ENCODE measurements at regions not wholly inside any gene's neighbourhood (a gene's known extent, or its start where the extent isn't known, plus 50 kb on each side); places are given as distances from the start of the nearest gene placed in this dataset.

DNA sequence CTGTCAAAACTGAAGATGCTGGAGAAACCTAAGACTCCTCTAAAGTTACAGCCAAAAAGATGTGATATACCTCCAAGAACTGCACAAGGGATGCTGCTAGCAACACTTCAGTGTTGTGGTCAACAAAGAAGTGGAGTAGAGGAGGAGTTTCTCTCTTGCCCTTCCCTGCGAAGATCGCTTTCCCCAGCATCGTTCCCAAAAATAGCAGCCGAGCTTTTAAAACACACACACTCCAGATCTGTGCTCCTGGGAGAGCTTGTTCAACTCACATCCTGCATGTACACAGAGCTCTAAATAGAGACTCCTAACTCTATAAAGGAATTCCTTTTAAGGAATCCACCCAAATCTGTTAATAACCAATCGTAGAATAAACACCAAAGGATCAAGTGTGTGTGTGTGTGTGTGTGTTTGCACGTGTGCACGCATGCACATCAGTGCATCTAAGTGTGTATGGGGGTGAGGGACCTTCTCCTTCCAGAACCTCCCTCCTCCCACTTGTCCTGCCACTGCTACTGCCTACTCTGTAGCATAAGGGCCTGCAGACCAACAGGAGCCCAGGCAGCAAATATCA is 58.5 kb downstream of the PSMG1 start:
- DNase-seq: no peak

DNA sequence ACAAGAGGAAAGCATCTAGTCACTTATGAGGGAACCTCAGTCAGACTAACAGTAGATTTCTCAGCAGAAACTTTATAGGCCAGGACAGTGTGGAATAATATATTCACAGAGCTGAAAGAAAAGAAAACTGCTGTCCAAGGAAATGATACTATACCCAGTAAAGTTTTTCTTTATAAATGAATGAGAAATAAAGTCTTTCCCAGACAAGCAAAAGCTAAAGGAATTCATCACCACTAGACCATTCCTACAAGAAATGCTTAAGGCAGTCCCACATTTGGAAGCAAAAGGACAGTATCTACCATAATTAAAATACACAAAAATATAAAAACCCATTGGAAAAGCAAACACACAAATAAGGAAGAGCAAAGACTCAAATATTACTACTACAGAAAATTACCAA is 59.9 kb downstream of the PSMG1 start:
- no peak for DNase-seq

DNA sequence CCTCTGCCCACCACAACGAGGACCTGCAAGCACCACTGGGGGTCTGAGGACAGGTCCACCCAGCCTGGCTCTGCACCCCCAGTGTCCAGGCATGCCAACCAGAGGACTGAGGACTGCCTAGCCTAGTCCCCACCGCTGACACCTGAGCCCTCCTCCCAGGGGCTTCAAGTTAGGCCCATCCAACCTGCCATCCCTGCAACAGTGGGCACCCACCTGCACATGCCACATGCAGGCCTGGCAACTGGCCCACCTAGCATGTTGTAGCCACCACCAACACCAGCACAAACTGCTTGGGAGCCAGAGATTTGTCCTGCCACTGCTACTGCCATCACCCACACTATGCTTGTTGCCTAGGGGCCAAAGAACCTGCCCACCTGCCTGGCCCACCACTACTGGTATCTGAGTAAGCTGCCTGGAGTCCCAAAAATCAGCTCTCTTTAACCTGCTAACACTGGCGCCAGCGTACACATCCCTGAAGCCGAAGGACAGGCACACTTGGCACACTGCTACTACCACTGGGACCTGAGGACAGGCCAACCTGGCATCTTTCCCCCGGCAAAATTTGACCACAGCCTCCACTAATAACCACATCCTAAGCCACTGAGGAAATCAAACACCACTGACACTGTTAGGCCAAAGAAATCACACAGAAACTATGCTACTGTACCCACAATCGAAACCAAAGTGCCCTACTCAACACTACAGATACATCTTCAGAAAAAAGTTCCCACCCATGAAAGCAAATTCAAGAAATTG is 61.5 kb downstream of the PSMG1 start:
- DNase-seq: no peak

DNA sequence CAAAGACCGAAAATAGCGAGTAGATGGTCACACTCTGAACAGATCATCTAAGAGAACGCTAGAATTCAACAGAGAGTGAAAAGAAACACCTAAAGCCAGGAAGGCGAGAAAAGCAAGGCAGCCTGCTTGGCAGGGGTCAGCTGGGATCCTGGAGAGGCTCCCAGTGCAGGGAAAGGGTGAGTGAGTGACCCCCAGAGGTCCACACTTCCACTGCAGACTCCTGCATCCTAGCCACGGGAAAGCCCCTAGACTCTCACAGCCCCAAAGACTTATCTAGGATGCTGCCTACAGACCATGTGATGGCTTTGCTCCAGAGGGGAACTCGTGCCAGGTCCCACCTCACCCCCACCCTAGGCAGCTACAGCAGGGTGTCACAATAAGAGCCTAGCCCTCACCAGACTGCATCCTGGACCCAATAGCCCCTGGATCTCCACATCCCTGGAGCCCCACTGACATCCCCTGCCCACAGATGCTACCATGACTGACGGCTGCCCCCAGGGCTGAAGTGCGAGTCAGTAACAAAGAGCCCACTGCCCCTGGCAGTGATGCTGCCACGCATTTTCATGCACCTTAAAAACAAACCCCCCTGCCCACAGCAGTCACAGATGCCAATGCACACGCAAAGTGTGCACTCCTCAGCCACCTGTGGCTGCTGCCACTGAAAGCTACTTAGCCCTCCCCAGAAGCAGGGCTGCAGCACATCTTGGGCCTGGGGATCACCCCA is 62.2 kb downstream of the PSMG1 start:
- no peak for DNase-seq

DNA sequence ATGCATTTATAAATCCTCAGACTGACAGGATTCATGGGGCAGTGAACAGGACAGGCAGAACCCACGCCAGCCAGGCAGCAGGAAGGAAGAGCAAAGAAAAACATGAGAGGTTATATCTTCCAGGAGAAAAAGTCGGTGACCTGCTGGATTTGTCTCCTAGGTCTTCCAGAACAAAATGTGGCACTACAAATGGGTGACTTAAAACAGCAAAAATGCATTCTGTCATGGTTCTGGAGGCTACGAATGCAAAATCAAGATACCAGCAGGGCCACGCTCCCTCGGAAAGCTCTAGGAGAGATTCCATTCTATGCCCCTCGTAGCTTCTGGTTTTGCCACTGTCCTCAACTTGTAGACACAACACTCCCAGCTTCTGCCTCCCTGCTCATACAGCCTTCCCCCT is 63.4 kb downstream of the PSMG1 start:
- DNase-seq: no peak

DNA sequence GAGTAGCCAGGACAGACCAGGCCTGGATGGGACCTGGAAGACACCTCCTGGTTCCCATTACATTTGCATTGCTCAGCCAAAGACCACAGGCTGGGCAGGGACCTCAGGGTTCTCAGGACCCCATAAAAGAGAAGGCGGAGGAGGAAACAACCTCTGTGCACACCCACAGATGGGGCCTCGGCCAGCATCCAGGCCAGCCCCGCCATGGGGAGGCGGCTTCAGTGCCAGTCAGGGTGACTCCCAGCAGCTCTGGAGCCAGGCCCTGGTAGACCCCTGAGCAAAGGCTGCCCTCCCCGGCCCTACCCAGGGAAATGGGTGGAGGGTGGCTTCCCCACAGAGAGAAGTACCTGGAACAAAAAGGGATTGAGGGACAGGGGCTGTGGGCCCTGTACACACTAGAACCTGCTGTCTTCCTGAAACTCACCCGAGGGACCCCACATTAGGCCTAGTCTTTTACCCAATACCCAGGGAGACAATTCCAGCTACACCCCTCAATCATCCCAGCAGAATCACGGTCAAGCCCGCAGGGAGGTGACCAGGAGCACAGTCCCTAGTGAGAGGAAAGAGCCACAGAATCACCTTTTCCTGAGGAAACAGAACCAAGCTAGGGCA is 64.5 kb downstream of the PSMG1 start:
- no peak for DNase-seq

DNA sequence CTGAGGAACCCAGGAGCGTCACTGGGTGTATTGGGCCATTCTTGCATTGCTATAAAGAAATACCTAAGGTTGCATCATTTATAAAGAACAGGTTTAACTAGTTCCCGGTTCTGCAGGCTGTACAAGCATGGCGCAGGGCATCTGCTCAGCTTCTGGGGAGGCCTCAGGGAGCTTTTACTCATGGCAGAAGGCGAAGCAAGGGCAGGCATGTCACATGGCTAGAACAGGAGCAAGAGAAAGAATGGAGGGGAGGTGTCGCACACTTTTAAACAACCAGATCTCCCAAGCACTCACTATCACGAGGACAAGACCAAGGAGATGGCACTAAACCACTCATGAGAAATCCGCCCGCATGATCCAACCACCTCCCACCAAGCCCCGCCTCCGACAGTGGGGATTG is 65.2 kb downstream of the PSMG1 start:
- no peak for DNase-seq

DNA sequence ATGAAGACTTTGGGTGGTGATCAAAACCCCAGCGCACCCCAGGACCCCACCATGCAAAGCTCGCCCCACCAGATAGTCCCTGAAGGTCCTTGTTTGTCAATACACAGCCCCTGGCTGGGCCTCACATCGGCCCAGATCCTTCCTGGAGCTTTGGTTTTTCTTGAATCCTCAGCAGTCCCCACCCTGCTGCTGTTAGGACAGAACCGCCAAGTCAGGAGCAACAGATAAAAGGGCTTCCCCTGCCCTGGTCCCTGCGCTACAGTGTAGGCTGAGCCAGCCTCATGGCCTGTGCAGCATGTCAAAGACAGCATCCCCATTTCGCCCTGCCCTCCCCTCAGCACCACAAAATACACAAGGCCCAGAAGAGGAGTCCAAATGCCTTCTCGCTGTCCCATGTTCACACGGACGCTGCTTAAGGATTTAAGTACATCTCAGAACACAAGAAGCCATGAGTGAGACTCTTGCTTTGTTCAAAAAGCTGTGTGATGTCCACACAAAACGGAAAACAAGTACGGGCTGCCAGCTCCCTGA is 65.7 kb downstream of the PSMG1 start:
- DNase-seq: no peak

DNA sequence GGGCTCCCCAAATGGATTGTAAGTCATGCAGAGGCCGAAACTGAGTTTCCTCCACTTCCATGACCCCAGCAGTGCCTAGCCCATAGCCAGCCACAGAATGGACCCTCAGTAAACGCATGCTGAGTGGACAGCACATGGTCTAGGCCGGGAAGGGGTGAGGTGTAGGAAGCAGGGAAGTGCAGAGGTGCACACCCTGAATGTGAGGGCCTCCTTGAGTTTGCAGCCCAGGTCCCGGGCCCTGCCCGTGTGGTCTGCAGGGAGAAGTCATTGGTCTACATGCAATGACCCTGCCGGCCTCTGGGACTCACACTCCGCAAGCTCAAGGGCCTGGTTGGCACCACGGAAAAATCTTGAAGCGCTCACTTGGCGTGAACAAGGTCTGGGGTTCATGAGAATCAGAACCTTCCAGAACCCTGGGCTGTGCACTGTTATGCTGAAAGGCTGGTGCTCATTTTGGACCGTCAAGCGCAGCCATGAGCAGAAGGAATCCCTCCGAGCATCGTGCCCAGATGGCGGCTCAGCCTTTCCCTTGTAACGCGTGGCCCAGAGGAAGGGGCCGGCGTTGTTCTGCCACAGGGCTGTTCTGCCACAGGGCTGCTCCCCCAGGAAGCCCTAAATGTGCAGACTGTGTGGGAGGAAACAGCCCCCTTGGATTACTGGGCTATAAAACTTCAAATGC is 66.4 kb downstream of the PSMG1 start:
- DNase-seq: no peak

DNA sequence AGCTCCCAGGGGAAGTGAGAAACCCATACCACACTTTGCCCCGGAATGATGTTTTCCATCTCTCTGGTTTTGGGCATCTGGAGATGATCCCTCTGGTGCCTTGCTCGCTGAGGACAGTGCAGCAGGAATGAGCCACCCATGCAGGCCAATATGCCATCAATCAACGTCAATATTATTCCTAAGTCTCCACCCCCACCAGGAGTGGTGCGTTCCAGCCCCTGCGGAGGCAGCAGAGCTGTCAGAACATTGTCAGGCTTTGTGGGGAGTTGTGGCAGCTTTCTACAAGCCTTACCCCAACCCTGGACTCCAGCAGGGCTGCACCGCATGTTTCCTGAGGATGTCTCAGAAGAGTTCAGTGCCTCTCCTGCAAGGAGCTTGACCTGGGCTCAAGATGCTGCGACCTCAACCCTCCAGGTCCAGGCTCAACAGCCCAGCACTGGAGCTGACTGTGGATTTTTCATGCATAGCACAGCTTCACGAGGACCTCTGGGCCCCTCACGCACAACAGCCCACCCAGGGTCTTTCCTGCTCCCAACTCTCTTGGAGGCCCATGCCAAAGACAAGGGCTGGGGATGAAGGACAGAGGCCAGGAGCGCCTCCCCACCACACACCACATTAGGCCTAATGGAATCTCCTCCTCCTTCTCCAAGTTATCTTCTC is 67.5 kb downstream of the PSMG1 start:
- no peak for DNase-seq

DNA sequence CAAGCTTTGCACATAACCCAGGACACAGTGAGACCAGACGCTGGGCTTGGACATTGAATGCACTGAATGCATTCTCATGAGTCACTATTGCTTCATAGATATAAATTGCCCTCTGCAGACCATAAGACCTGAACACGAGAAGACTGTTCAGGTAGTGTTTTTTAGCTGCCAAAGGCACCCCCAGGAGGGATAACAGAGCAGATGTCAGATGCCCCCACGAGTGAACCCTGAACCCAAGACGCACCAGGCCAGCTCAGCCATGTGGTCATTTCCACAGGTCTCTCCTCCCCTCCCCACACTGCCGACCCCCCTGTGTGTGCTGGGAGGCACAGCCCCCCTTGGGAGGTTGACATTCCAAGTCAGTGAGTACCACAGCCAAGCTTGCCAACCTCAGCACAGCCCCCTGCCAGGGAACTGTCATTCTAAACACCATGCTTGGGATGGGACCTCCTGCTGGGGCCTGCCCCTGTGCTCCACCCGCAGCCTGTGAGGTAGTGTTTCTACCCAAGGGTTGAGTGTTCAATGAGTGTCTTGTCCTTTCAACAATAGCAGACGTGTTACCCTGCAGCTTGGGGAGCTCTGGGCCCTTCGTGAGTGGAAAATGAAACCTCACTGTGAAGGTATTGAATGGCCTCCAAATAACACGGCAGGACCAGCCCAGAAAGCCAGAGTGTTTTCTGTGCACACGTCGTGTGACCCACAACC is 68.2 kb downstream of the PSMG1 start:
- DNase-seq: no peak

DNA sequence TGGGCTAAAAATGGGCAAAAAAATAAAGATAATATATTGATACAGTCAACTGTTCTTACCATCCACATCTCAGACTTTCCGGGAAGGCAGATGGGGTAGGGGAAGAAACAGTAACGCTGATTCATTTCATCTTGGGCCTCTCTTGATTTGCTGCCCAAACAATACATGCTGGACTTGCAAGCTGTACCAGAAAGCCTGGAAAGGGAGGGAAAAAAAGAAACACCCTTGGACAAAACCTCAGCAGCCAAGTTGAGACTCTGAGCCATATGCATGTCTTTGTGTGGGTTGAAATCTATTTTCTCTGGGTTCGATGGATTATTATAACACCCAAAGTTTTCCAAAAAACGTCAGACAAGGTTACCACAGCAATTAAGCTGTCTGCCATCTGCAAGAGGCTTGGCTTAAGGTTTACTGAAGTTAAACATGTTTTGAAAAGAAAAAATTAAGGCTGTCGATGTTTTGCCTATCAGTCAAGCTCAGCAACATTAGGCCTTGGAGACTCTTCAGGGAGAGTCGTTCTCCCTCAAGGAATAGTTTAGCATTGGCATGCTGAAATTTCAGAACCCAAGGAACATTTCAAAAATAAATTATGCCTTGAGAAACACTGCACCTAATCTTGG is 71.2 kb downstream of the PSMG1 start:
- DNase-seq: no peak

DNA sequence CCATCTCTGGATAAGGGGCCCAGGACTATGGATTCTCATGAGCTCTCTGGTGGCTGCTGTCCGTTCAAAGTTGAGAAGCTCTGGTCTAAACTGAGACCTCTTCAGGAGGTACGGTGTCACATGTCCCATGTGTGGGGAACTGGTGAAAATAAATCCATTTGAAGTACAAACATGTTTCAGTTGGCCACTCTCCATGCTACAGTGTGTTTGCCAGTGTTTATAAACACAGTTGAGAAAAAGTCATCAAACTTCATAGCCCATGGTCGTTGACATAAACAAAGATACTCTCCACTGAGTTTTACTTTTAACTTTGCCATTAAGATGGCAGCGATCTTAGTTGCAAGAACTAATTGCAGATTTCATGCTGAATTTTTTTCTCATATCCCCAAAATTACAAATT is 72.8 kb downstream of the PSMG1 start:
- no peak for DNase-seq

DNA sequence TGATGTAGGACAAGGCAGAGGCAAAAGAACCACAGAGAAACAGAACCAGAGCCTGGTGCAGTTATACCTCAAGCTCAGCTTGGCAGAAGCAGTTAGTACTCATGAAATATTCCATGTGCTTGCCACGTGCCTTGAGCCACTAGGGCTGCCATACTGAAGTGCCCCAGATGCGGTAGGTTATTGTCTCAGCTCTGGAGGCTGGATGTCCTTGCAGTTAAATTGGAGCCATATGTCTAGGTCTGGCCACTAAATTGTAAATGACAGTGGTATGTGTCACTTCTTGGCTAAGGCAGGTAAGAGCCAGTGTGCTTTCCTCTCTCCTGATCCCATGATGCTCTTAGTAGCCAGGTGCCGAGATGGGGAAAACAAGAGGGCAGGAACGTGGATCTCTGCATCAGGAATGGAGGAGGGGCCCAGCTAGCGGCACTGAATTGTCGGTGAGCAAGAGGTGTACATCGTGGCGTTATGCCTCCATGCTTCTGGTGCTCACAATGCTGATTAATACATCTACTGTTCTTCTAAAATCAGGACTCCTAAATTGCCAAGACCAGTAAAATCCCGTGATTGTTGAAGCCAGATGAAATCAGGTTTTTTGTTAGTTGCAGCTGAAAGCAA is 73.5 kb downstream of the PSMG1 start:
- no peak for DNase-seq

DNA sequence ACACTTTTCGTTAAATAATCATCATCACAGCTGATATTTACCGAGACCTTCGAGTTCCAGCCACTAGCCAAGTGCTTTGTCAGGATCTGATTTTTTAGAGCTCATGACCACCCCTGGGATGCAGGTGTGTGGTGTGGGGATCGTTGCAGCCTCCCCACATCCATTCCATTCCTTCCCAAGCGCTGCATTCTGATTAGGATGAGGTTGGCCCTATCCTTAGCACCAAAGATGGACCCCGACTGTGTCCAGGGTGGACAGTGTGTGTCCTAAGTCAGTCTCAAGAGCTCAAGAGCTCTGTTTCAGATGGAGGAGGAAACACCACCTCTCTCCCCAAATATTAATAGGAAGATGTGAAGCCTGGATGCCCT is 74.1 kb downstream of the PSMG1 start:
- no peak for DNase-seq

DNA sequence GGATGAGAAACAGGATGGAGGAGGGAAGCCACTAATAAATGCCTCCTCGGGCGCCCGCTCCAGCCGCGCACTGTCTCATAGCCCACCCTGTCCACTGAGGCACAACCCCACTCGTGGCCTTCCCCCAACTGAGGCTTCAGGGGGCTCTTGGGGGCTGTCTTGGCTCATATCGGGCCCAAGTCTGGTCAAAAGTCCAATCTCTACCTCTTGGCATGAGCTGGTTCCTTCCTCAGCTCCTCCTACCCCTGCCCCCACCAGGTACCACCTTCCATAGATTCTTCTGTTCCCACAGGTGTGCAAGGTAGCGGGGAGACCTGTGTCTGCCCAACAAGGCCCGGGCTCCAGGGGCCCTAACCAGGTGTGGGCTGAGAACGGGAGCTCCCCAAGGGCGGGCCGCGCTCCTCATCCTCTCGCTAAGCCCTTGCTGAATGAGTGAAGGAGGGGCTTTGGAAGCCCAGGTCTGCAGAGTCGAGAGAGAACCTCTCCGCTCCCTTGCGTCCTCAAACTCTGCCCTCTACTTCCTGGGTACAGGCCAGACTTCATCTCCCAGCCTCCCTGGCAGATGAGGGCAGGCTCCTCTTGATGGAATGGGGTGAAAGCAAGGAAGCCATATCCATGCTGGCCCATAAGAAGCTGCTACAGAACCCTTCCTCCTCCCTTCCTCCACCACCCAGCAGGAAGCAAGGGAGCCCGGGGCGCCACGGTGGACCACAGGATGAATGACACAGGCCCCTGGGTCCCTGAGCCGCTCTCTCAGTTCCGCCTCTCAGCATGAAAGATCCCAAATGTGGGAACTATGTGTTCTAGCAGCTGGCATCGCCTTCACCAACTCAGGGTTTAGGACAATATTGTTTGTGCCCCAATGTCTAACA is 74.7 kb downstream of the PSMG1 start:
- DNase-seq: no peak

DNA sequence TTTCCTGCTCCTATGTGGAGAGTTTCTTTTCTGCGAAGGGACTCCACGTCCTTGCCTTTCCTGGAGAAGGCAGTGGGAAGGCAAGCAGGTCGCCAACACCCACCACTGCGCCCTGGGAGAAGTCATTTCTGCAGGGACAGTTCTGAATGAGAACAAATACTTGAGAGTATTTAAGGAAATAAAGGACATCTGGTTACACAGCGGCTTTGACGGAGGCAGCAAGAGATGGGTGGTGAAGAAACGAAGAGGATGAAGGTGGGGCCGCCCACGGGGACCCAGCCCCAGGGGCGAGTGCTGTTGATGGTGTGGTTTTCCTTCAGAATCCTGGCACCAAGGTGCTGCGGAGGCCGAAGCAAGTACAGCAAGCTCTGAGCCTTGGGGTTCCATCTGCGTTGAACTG is 75.5 kb downstream of the PSMG1 start:
- no peak for DNase-seq

DNA sequence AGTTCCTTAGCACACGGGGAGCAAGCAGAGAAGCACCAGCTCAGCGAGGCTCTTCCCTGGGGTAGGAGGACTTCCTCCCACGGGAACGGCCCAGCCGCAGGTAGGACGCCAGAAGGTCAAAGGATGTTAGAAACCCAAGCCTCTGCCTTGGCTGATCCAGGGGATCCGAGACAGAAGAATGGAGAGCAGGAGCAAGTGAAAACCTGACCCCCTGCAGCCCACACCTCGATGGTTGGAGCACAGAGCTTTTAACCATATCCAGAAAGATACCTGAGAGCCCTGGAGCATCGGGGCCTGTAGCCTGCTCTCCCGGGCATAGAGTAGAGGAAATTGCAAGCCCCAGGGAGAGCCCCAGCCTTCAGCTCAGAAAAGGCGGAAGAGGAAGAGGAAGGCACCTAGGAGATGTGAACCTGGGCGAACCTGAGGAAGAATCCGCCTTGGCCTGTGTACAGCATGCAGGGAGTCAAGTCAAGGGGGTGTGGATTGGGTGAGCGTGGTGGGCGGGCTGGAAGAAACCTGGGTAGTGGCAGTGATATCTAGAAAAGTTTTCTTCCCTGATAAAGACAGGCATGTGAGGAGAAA is 76.3 kb downstream of the PSMG1 start:
- no peak for DNase-seq

DNA sequence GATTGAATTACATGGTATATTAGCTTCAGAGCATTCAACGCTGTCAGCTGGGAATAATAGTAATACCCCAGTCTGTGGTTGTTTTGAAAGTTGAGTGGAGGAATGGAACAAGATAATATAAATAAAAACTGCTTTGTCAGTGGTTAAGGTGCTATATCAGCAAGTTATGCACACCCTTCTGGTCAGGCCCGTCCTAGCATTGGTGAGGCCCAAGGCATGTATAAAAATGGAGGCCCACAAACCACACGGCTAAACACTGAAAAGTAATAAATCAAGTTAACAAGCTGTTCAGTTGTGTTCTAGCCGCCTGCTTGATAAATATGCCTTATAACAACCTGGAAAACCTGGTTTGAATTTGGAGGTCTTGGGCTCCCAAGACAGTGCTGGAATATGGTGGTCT is 77.4 kb downstream of the PSMG1 start:
- DNase-seq: no peak

DNA sequence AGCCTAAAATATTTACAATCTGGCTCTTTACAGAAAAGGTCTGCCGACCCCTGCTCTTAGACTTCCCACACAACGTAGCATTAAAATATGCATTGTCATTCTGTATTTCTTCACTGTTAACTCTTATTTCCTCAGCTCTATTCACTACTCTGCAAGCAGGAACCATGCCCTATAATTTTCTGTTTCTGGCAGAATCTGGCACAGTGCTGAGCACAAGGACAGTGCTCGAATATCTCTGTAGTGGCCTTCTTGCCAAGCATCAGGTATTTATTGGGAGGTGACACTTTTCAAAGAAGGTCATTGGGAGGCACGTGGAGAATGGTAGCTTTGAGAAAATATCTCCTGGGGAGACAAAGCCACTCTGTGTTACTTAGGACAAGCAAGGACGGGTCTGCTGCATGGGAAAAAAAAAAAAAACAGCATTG is 77.9 kb downstream of the PSMG1 start:
- DNase-seq: no peak
